H1 (cell line): ENCODE measurements at regions not wholly inside any gene's neighbourhood (a gene's known extent, or its start where the extent isn't known, plus 50 kb on each side); places are given as distances from the start of the nearest gene placed in this dataset.

Experiments used
- CHD7 ChIP-seq: fragments of 300-600 bp; sonication (generic); IDR thresholded peaks from 2 replicates; pipeline ENCODE4 v1.7.1; 2012; ENCODE audit warnings: low read length, moderate library complexity, mild to moderate bottlenecking, inconsistent platforms; ENCODE audit not compliant: insufficient replicate concordance
- CTCF ChIP-seq, 3 experiments: IDR thresholded peaks; 1 replicate in 2 of 3; 2 replicates in 1 of 3; pipeline versions ENCODE4 v1.5.1 to v1.6.1; 2011; ENCODE audit warnings: low read length in 3 of 3, mild to moderate bottlenecking in 3 of 3, inconsistent platforms in 2 of 3, low read depth in 1 of 3, moderate library complexity in 1 of 3; ENCODE audit not compliant: insufficient read depth in 1 of 3; ENCODE audit errors: control extremely low read depth in 1 of 3

GRCh38 chr9:40928803-40929487, 199.5 kb downstream of the FOXD4L6 start (continued):
- no peak for TF ChIP-seq CTCF (IDR thresholded peaks at IDR 0.05; ENCODE audit: control extremely low read depth in 1 of 3, insufficient read depth in 1 of 3, low read depth in 1 of 3, low read length in 3 of 3)
- TF ChIP-seq CHD7, result no peak
